ENCODE measurements at regions not wholly inside any gene's neighbourhood (a gene's known extent, or its start where the extent isn't known, plus 50 kb on each side); places are given as distances from the start of the nearest gene placed in this dataset.
A peak's percentile ranks its signal among the peaks of the same experiment; 100 is the strongest.

DNA sequence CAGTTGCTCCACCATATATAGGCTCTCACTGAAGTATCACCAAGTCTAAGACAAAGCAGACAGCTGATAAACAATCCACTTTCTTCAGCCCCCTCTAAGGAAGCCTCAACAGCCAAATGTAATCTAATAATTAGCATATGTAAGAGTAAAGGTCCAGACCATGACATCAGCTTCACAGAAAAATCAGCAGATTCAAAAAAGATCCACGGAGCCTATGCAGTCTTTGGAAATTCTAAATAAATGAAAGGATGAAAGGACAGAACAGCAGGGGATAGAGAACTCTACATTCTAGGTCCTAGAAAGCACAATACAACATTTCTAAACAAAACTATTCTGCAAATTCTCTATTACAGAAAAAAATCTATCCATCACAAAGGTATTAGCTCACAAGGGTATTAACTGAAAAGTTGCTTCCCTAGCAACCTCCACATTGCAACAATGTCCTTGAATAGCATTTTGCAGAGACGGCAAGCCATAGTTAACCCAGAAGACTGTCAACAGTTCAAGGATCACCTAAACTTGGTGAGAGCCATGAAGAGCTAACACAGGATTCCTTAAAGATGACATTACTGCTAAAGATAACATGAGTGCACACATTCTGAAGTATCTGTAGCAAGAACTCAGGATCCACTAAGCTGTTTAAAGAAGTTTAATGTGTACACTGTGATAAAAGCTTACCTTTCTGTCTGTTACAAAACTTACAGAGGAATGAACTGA, 74.3 kb downstream of the SIPA1L2 start:
- DNase-seq (ENCODE audit: low read depth, low spot score), result no peak

DNA sequence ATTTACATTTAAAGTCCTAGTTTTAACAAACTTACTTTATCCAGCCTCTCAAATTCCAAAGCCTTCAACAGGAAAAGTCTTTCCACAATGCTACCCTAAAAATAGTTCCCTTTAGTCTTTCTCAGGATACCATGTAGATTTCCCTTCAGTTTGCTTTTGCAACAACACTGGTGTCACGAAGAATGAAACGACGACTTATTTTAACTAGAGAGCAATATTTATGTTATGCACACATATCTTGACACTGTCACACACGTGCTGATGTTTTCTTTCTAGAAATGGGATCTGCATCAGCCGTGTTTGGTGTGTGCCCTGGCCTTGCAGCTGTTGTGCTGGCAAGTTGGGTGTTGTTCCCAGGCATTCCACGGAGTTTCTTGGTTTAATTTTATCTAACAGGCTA, 75.5 kb downstream of the SIPA1L2 start:
- no peak for DNase-seq (ENCODE audit: low read depth, low spot score)

DNA sequence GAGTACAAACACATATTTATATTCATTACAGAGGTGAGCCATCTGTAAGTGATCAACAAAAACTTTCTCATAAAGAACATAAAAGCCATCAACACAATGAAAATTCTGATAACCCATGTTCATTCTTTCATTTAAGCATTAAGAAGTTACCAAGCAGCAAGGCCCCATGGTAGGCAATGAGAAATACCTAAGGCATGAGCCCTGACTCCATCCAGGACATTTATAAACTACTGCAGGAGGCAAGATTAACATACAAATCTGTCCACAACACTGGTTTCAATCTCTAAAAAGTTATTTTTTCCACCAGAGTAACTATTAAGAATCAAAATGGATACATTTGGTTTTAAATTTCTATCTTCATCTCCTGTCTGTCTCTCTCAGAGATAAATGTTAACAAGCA, 76.1 kb downstream of the SIPA1L2 start:
- no peak for DNase-seq (ENCODE audit: low read depth, low spot score)

DNA sequence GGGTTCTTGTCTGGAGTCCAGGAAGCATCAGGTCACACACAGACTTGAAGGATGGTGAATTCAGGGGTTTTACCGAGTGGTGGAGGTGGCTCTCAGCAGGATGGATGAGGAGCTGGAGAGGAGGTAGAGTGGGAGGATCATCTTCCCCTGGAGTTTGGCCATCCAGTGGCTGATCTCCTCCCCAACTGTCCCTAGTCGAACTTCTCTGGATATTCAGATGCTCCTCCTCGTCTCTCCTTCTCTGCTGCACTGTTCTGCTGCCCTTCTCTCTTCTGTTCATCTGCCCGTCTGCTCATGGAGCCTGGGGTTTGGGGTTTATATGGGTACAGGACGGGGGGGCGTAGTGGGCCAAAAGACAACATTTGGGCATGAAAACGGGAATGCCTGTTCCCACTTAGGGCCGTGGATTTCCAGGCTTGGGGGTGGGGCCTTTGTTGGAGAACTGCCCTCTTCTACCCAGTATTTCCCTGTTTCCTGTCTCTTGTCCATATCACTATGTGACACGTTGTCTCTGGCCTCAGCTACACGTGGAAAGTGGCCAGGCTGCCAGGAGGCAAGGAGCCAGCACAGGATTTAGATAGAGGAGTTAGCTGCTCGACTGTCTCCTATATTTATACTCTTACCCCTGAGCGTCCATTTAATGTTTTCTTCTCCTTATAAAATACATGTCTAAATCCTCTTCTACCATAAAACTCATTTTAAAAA, 76.7 kb downstream of the SIPA1L2 start:
- peak; percentile 41 for DNase-seq (ENCODE audit: low read depth, low spot score)

DNA sequence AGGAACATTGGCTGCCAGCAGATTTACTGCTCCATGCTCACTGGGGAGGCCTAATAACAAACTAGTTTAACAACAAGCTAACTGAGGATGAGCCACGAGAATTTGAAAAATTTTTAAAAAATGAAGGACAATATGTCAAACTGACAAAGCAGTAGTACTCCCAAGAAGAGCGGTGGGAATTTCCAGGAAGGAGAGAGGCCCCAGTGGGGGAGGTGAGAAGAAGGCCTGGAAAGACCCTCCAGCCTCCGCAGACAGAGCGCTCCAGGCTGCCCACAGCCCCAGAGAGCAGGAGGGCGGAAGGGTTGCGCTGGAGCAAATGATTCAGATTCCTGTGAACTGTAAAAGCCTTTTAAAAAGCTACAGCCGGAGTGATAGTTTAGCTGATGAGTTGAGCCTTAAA, 78.5 kb downstream of the SIPA1L2 start:
- DNase-seq (ENCODE audit: low read depth, low spot score), result no peak

DNA sequence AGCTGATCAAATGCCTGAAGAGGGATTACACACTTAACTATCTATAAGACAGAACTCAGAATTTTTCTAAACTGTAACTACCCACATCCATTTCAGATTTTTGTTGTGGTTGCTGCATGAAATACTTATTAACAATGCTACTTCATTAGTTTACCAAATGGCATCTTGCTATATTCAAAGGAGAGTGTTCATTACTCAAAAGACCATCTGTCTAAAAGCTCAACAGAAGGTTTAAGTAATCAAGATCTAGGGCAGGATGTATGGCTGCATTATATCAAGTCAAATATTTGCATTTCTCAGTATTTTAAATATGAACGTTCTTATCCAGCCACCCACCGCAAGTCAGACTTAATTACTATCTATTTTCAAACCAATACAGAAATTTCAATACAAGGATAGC, 79.9 kb downstream of the SIPA1L2 start:
- DNase-seq (ENCODE audit: low read depth, low spot score), result no peak

DNA sequence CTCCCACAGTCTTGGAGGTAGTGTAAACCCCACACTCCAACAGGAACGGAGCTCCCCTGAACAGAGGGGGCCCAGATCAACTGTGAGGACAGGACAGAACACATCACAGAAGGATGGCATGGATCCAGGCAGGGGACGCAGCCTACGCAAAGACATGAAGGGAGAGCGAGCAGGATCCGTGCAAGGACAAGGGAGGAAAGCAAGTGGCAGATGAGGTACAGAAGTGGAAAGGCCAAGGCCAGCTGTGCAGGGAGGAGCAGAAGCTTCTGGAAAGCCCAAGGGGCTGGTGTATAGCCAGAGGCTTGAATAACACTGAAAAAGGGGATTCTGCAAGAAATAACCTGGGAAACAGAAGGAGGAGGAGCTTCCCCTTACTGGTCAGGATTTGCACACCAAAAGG, 81.2 kb downstream of the SIPA1L2 start:
- no peak for DNase-seq (ENCODE audit: low read depth, low spot score)

DNA sequence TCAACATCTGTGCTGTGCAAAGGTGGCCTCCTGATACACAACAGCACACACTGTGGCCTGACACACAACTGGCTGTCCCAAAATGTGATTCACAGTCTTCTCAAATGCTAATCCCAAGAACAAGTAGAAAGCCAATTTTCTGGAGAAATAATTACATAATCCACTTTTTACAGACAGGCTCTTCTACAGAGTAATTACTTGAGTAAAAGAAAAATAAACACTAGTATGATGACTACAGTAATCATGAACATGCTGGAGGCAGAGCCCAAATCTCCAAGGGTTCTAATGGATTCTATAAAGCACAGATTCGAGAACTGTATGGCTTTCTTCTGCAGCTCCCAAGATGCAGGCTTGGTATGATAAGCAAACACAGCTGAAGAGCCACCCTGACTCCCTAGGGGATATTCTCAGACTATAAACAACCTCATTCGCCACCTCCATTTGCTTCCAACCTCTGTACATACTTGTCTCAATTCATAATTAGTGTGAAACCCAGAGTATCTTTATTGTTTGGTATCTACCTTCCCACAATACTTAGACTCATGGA, 81.9 kb downstream of the SIPA1L2 start:
- DNase-seq (ENCODE audit: low read depth, low spot score), result no peak

DNA sequence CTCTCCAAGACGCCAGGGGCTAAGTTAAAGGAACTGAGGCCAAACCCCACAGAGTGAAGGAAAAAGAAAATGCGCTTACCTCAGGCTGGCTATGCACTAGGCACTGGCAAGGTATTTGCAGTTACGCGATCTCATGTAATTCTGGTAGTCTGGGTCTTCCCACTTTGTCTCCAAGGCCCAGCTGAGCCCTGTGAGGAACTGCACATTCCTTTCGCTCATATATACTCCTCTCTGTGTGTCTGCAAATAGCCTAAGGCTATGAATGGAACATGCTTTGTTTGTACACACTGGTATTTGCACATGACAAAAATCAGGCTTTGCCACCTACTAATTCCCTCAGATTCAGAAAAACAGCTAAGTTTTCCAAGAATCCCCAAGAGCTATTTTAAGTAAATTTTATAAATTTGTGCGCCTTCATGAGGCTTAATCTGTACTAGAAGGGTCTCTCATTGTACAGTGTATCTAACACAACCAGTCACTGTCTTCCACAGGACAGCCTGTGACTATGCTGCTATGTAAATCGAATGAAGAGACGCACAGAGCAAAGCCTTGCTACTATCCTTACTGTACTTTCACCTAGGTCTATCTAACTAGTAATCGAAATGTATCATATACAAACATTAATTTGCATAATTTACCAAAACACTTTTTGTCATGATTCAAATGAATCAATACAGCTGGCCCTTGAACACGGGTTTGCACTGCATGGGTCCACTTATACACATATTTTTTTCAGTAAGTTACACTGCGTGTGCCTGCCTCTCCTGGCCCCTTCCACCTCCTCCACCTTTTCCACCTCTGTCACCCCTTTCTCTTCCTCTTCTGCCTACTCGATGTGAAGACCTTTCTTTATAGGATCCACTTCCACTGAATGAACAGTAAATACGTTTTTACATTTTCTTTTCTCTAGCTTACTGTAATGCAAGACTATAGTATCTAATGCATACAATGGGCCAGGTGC, 87.0 kb downstream of the SIPA1L2 start:
- no peak for DNase-seq (ENCODE audit: low read depth, low spot score)

DNA sequence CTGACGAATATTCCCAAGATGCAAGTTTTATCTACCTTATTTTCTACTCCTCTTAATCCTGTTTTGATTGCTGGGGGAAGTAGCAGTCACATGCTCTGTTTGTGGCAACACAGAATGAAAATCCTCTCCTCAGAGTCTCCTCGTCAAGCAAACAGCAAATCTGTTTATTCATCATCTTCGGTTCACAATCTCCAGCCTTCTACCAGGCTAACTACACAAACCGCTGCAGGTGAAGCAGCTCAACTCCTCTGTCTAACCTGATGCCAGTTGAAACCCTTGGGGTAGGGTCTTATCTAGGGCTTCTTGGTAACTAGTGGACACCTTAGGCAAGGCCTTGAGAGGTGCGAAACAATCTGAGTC, 91.0 kb downstream of the SIPA1L2 start:
- no peak for DNase-seq (ENCODE audit: low read depth, low spot score)

DNA sequence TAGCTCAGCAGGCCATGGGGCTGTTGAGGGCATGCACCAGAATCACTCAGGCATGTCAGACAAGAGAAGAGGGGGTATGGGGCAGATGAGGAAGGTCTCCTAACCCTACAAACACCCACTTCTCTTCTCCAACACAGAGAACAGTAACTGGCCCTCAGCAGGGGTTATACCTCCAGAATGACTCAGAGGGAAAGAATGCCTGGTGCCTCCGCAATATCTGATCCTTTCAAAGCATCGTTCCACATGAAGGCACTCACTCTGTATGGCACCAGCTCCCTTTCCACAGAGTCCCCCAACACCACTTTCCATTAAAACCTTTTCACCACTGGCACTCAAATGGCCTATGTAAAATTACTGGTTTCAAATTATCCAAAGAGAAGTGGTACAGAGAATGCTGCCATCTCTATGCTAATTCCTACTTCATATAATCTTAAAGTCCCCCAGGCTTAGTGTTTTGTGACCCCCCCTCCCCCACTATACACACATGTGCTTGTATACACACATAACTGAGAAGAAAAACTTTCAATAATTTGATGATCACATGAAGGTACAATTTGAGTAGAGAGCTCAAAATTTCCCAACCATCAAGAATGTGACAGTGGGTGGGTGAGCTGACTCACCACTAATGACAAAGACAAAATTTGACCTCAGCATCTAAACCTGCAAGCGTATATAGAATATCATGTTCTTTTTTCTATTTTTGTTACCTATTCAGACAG, 91.5 kb downstream of the SIPA1L2 start:
- DNase-seq (ENCODE audit: low read depth, low spot score), result no peak

DNA sequence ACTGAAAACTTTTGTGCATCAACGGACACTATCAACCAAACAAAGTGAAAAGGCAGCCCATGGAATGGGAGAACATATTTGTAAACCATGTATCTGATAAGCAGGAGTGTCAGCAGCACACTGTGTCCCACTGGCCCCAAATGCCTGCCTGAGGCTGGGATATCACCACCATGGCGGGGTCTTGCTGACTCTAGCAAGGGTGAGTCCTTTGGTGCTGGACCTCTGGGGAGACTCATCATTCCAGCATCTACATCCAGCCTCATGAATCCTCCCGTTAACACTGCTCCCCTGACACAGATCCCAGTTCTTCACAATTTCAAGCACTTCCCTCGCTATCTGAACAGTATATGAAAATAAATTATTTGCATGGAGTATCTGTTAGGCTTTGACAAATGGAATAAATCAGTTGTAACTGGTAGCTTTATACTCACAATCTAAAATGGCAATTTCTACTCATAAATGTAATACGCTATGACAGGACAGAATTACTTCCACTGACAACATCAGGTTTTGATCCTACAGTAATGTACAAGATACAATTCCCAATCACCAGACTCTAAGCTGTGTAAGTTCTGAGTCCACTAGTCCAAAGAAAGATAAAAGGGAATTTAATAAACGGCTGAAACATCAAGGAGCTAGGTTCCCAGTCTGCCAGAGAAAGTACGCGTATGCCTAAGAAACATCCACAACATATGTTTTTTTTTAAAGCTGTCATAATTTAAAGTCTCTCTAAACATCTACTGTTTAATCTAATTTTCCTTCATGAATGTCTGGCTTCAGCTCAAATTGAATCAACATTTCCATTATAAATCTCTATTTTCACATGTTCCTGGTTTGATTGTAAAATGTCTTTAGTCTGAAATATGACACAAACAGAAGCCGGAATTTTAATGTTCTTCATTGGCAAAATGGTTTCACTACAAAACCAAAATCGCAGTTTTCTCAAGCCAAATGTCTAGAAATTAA, 95.1 kb downstream of the SIPA1L2 start:
- no peak for DNase-seq (ENCODE audit: low read depth, low spot score)

DNA sequence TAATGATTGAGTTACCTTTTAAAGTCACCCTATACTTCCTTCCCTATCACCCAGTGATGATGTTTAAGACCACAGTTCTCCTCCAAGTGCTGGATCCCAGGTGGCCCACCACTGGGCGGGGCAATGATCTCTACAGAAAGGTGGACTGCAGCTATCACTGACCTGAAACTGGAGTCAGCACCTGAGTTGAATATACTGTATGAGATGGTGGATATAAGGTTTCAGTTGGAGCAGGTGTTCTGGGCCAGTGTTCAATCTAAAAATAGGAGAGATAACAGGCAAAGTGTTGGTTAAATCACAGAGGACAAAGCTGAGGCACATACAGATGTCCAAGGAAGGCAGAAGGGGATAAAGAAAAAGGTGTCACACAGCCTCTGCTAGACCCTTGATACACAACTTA, 96.6 kb downstream of the SIPA1L2 start:
- no peak for DNase-seq (ENCODE audit: low read depth, low spot score)

DNA sequence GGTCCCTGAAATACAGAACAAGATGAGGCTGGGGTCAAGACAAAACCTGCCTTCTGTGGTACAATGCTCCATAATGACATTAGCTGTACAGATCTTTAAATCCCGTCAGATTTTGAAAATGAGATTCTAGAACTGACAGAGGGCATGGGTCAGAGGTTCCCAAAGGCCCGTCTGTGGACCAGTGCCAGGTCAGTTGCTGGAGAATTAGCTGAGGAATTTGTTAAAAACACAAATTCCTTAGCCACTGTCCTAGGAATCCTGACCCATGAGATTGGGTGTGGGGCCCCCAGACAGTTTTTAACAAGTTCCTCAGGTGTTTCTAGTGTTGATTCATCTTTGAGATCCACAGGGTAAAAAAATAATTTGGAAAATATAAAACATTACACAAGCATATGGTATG, 97.0 kb downstream of the SIPA1L2 start:
- no peak for DNase-seq (ENCODE audit: low read depth, low spot score)

DNA sequence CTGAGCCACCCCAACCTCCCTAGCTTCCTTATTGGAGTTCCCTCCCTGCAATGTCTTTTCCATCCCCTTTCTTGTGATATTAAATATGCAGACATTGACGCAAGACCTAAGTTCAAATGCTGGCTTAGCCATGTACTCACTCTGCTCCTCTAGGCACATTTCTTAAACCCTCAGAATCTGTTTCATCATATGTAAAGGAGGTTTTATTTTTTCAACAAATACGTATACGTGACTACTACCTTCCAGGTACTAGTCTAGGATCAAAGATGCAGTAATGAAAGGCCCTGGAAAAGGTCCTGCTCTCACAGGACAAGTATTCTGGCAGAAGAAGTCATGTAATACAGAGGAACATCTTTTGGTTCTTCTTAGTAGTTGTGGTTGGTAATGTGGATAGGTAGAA, 98.6 kb downstream of the SIPA1L2 start:
- no peak for DNase-seq (ENCODE audit: low read depth, low spot score)

DNA sequence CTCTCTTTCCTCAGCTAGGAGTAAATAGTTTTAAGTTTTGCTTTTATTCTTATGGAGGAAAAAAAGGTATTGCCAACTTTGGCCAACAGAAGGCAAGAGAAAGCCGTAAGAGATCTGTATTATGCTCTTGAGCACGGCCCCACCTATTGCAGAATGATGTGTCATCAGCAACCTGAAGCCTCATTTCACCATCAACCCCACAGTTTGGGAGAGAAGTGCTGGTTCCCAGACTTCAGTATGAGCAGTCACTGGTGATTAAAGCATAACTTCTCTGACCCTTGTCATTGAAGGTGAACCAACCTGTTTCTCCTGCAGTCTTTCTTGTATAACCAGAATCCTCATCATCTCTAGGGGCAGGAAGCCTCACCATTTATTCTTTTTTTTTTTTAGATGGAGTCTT, 100.2 kb downstream of the SIPA1L2 start:
- DNase-seq (ENCODE audit: low read depth, low spot score), result no peak

DNA sequence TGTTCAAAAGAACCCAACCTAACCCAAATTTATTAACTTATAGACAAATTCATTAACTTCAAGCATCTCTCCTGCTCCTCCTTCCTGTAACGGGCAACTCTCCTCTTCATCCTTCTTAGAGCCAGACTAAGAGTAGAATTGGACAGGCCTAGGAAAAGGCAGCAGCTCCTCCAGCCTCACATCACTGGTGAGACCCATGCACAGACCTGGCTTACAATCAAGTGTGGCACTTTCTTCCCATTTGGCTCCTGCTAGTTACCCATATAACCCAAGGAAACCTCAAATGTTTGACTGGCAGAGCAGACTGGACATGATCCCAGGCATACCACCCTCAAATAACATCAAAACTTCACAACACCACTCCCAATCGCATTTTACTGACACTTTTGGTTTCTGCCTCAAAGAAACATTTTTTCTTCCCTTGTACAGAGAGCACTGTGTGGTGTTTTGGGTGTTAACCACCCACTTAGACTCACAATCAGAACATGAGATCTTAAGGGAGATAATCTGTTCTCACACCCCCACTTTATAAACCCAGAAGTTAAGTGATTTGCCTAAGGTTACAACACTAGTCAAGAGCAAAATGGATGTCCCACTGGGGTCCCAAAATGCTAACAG, 101.4 kb downstream of the SIPA1L2 start:
- DNase-seq (ENCODE audit: low read depth, low spot score), result no peak

DNA sequence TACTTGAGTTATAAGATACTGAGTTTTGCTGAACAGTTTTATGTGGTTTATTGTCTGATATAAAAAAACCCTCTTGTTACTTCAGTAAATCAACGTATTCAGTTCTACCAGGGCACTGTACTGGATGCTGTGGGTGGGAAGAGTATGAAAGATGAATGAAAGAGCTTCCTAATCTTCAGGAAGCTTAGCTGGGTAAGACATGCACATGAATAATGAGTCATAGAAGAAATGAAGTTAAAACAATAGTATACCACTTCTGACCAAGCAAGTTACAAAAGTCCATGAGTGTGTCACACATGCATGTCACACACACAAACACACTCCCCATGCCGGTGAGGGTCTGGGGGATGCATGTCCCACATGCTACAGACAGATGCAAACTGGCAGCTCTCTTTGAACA, 105.9 kb downstream of the SIPA1L2 start:
- DNase-seq (ENCODE audit: low read depth, low spot score), result peak; percentile 26

DNA sequence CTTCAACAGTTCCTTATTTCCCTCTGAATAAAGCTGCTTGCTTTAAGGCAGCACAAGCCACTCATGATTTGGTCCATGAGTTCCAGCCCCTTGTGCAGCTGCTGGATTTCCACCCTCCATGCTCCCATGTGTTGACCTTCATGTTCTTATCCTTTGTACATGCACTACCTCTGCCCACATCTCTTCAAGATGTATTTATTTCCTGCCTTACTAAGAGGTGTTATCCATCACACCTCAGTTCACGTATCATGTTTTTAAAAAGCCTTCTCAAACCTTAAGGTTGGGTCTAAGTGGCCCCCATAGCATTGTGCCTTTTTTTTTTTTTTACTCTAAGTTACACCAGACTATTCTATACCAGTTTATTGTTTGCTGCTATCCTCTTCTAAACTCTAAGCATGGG, 107.7 kb downstream of the SIPA1L2 start:
- DNase-seq (ENCODE audit: low read depth, low spot score), result no peak

DNA sequence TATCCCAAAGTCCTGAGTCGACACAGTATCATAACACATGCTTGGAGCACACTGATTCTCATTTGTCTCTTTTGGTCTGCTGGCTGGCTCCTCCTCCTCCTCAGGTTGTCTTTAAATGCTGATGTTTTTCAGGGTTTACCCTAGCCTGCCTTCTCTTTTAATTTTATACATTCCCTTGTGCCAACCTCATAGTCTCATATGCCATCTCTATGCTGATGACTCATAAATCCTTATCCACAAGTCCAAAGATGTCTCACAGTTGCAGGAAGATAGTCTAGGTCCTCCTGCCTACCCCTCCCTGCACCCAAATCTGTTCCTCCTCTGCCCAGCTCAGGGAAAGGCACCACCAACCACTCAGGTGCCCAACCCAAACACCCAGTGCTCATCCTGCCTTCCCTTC, 108.3 kb downstream of the SIPA1L2 start:
- DNase-seq (ENCODE audit: low read depth, low spot score), result no peak
